ENCODE measurements at regions not wholly inside any gene's neighbourhood (a gene's known extent, or its start where the extent isn't known, plus 50 kb on each side); places are given as distances from the start of the nearest gene placed in this dataset.

- H3K9me3 Mint-ChIP-seq, result peaks cover 4% of the 10 kb centered on the region
- no peaks in the 10 kb centered on the region for H3K36me3 Mint-ChIP-seq (ENCODE audit: low read depth)
- peaks cover 9% of the 10 kb centered on the region for H3K4me1 Mint-ChIP-seq
- TF ChIP-seq, protein P1, sequence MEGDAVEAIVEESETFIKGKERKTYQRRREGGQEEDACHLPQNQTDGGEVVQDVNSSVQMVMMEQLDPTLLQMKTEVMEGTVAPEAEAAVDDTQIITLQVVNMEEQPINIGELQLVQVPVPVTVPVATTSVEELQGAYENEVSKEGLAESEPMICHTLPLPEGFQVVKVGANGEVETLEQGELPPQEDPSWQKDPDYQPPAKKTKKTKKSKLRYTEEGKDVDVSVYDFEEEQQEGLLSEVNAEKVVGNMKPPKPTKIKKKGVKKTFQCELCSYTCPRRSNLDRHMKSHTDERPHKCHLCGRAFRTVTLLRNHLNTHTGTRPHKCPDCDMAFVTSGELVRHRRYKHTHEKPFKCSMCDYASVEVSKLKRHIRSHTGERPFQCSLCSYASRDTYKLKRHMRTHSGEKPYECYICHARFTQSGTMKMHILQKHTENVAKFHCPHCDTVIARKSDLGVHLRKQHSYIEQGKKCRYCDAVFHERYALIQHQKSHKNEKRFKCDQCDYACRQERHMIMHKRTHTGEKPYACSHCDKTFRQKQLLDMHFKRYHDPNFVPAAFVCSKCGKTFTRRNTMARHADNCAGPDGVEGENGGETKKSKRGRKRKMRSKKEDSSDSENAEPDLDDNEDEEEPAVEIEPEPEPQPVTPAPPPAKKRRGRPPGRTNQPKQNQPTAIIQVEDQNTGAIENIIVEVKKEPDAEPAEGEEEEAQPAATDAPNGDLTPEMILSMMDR (IDR thresholded peaks at IDR 0.05; ENCODE audit: unreplicated experiment in 3 of 3), result no peak
- H3K4me3 Mint-ChIP-seq, result no peak overlapping the region
- H3K27ac Mint-ChIP-seq, result no peak overlapping the region
- H3K27me3 Mint-ChIP-seq (ENCODE audit: low read depth), result no peaks in the 10 kb centered on the region
These were observed 433.2 kb downstream of the FBXO15 start for GRCh38 chr18:73714466-73714865.

- Mint-ChIP-seq H3K27me3 (ENCODE audit: low read depth) (no peaks in the 10 kb centered on the region), H3K36me3 (ENCODE audit: low read depth) (no peaks in the 10 kb centered on the region), H3K27ac (no peak overlapping the region), H3K9me3 (peaks cover 4% of the 10 kb centered on the region), H3K4me1 (peaks cover 9% of the 10 kb centered on the region), H3K4me3 (no peak overlapping the region)
- TF ChIP-seq, protein P1 (IDR thresholded peaks at IDR 0.05; ENCODE audit: unreplicated experiment in 3 of 3), result no peak
These were observed 436.4 kb downstream of the FBXO15 start for GRCh38 chr18:73711256-73711655.

DNA sequence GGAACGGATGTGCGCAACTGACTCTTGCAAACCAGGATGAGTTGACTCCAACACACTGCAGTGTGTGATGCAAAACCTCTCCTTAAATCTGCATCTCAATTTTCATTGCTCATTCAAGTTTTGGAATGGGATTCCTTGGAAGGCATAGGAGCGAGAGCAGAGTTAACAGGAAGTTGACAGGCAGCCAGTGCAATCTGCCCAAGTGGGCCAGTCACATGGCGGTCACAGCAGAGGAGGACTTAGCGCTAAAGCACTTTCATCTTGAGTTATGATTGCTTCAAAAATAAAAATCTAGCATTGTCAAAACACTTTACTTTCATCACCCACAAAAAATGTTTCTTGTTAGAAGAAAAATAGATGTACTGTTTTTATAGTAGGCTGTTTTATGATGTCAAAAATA lies 439.0 kb downstream of the FBXO15 start:
- Mint-ChIP-seq H3K4me1 (no peaks in the 10 kb centered on the region), H3K27ac (no peak overlapping the region)

GRCh38 chr18:73707035-73707434 lies 440.6 kb downstream of the FBXO15 start:
- TF ChIP-seq, protein P1 (IDR thresholded peaks at IDR 0.05; ENCODE audit: unreplicated experiment in 3 of 3), result no peak
- Mint-ChIP-seq H3K9me3 (peaks cover 4% of the 10 kb centered on the region), H3K4me1 (no peaks in the 10 kb centered on the region), H3K27ac (no peak overlapping the region), H3K4me3 (no peak overlapping the region), H3K36me3 (ENCODE audit: low read depth) (no peaks in the 10 kb centered on the region), H3K27me3 (ENCODE audit: low read depth) (no peaks in the 10 kb centered on the region)

More for the DNA sequence above, 439.0 kb downstream of the FBXO15 start:
- Mint-ChIP-seq H3K4me3 (no peak overlapping the region), H3K9me3 (peaks cover 4% of the 10 kb centered on the region), H3K27me3 (ENCODE audit: low read depth) (no peaks in the 10 kb centered on the region), H3K36me3 (ENCODE audit: low read depth) (no peaks in the 10 kb centered on the region)
- TF ChIP-seq, protein P1 (IDR thresholded peaks at IDR 0.05; ENCODE audit: unreplicated experiment in 3 of 3), result no peak

GRCh38 chr18:73697353-73697752 lies 450.3 kb downstream of the FBXO15 start:
- H3K36me3 Mint-ChIP-seq (ENCODE audit: low read depth), result no peaks in the 10 kb centered on the region
- TF ChIP-seq, protein P1 (IDR thresholded peaks at IDR 0.05; ENCODE audit: unreplicated experiment in 3 of 3), result no peak
- H3K27me3 Mint-ChIP-seq (ENCODE audit: low read depth), result no peaks in the 10 kb centered on the region
- no peaks in the 10 kb centered on the region for H3K4me1 Mint-ChIP-seq
- no peak overlapping the region for H3K27ac Mint-ChIP-seq
- peaks cover 2% of the 10 kb centered on the region for H3K9me3 Mint-ChIP-seq
- H3K4me3 Mint-ChIP-seq, result no peak overlapping the region

DNA sequence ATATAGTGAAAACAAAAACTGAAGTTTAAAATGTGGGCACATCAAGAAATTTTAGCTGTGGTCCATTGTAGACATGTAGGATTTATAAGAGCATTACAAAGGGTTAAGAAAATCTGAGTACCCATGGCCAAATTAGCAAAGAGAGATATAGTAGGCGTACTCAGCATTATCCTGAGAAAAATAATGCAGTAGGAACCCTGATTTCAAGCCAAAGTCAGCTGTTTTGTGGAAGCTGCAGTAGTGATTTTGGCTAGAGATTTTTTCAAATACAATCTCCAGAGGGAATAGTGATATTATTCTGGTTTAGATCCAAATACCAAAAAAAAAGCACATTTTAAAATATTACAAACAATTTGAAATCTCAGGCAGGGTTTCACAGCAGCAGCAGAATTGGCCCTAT lies 450.9 kb downstream of the FBXO15 start:
- Mint-ChIP-seq H3K27ac (no peak overlapping the region), H3K4me3 (no peak overlapping the region), H3K36me3 (ENCODE audit: low read depth) (no peaks in the 10 kb centered on the region), H3K27me3 (ENCODE audit: low read depth) (no peaks in the 10 kb centered on the region), H3K4me1 (no peaks in the 10 kb centered on the region), H3K9me3 (peaks cover 2% of the 10 kb centered on the region)
- TF ChIP-seq, protein P1 (IDR thresholded peaks at IDR 0.05; ENCODE audit: unreplicated experiment in 3 of 3), result no peak

Data from nephron (organoid).